ENCODE measurements at regions not wholly inside any gene's neighbourhood (a gene's known extent, or its start where the extent isn't known, plus 50 kb on each side); places are given as distances from the start of the nearest gene placed in this dataset.

- TF ChIP-seq CTCF (conservative IDR thresholded peaks at IDR 0.05 in 1 of 2, IDR thresholded peaks at IDR 0.05 in 1 of 2; ENCODE audit: extremely low read depth in 1 of 2, insufficient read depth in 1 of 2, low read depth in 1 of 2, low read length in 2 of 2) (no peak), EZH2 (IDR thresholded peaks at IDR 0.05; ENCODE audit: borderline replicate concordance, low read length) (no peak)
Observed at GRCh38 chr7:9961161-9961922, 1012.3 kb upstream of the PHF14 start.

Data from mammary epithelial cell (primary cell).